ENCODE measurements at regions not wholly inside any gene's neighbourhood (a gene's known extent, or its start where the extent isn't known, plus 50 kb on each side); places are given as distances from the start of the nearest gene placed in this dataset.

GRCh38 chr19:34573226-34573864, 91.8 kb downstream of the WTIP start:
- TF ChIP-seq CTCF (IDR thresholded peaks at IDR 0.05) = no peak
- TF ChIP-seq POLR2A (IDR thresholded peaks at IDR 0.05) = no peak

Measured in right lobe of liver (tissue), 4 donors.